EH (cell line): ENCODE measurements at regions not wholly inside any gene's neighbourhood (a gene's known extent, or its start where the extent isn't known, plus 50 kb on each side); places are given as distances from the start of the nearest gene placed in this dataset.
A peak's percentile ranks its signal among the peaks of the same experiment; 100 is the strongest.

Source experiments
- DNase-seq: peaks from one replicate; pipeline ENCODE4 v3.0.0-alpha.2; 2015; ENCODE audit warnings: low read depth

- DNase-seq, result no peak
Observed at GRCh38 chr11:122399375-122399774, 256.1 kb upstream of the UBASH3B start.

- no peak for DNase-seq
Observed at GRCh38 chr11:122398851-122399250, 256.7 kb upstream of the UBASH3B start.

GRCh38 chr11:122398167-122398566 lies 257.4 kb upstream of the UBASH3B start:
- no peak for DNase-seq

- DNase-seq, result no peak
Observed at GRCh38 chr11:122395282-122395681, 260.2 kb upstream of the UBASH3B start.

GRCh38 chr11:122394313-122394712 lies 261.2 kb upstream of the UBASH3B start:
- no peak for DNase-seq

- DNase-seq, result no peak
Observed at GRCh38 chr11:122393209-122393860, 262.2 kb upstream of the UBASH3B start.

GRCh38 chr11:122392508-122392907 lies 263.0 kb upstream of the UBASH3B start:
- no peak for DNase-seq

GRCh38 chr11:122391049-122391448 lies 264.5 kb upstream of the UBASH3B start:
- DNase-seq, result no peak

- no peak for DNase-seq
Observed at GRCh38 chr11:122383186-122383585, 267.2 kb upstream of the BLID start.

GRCh38 chr11:122375687-122376399 lies 259.8 kb upstream of the BLID start:
- DNase-seq, result peak; percentile 49

- DNase-seq, result no peak
Observed at GRCh38 chr11:122368796-122369195, 252.8 kb upstream of the BLID start.

GRCh38 chr11:122367809-122368231 lies 251.8 kb upstream of the BLID start:
- DNase-seq, result peak; percentile 47

- no peak for DNase-seq
Observed at GRCh38 chr11:122365610-122366360, 249.8 kb upstream of the BLID start.

GRCh38 chr11:122363296-122363695 lies 247.3 kb upstream of the BLID start:
- no peak for DNase-seq

GRCh38 chr11:122362381-122362780 lies 246.4 kb upstream of the BLID start:
- no peak for DNase-seq

GRCh38 chr11:122360875-122361274 lies 244.9 kb upstream of the BLID start:
- DNase-seq, result no peak

GRCh38 chr11:122359081-122359571 lies 243.1 kb upstream of the BLID start:
- no peak for DNase-seq

- DNase-seq, result no peak
Observed at GRCh38 chr11:122358292-122358691, 242.3 kb upstream of the BLID start.

GRCh38 chr11:122355968-122356367 lies 240.0 kb upstream of the BLID start:
- no peak for DNase-seq

GRCh38 chr11:122354025-122354697 lies 238.1 kb upstream of the BLID start:
- DNase-seq, result peak; percentile 43

GRCh38 chr11:122353561-122353960 lies 237.5 kb upstream of the BLID start:
- no peak for DNase-seq
